ENCODE measurements at regions not wholly inside any gene's neighbourhood (a gene's known extent, or its start where the extent isn't known, plus 50 kb on each side); places are given as distances from the start of the nearest gene placed in this dataset.

DNA sequence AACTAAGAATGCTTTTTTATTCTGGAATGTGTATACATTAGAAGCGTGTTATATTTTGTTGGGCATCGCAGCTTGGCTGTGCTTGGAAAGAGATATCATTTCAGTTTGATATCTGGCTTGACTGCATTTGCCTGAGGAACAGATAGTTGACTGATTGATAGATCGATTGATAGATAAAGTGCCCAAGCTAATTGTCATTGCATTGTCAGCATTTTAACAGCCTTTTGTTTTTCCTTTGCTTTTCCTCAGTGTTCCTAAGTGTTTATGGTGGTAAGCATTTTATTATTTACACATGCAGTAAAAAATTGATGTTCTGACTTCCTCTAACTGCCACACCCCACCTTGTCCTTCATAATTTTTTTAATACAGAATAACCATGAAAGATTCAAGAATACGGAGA is 180.9 kb upstream of the GRIK2 start:
- Histone ChIP-seq H2AFZ (no peak overlapping the region), H4K20me1 (replicated peaks; ENCODE audit: insufficient read depth) (no peaks in the 10 kb centered on the region), H3K27ac (ENCODE audit: low read depth) (no peak overlapping the region), H3K4me2 (no peak overlapping the region), H3F3A (replicated peaks; ENCODE audit: low read depth) (no peaks in the 10 kb centered on the region), H3K27me3 (ENCODE audit: insufficient read depth) (no peaks in the 10 kb centered on the region), H3K4me3 (no peak overlapping the region), H3K36me3 (ENCODE audit: insufficient read depth) (no peaks in the 10 kb centered on the region), H3K79me2 (replicated peaks; ENCODE audit: insufficient read depth) (no peaks in the 10 kb centered on the region), H3K4me1 (ENCODE audit: insufficient read depth) (no peaks in the 10 kb centered on the region), H3K9me2 (ENCODE audit: insufficient read depth) (peaks cover 4% of the 10 kb centered on the region; the same call in 1 of the 2 replicates)
- H3K9me3 Mint-ChIP-seq, result no peaks in the 10 kb centered on the region
- no peaks in the 10 kb centered on the region for H3K27me3 Mint-ChIP-seq (ENCODE audit: insufficient read depth, low read depth, poor library complexity)
- H3K27ac Mint-ChIP-seq, result no peak overlapping the region
- H3K36me3 Mint-ChIP-seq (ENCODE audit: low read depth), result no peaks in the 10 kb centered on the region
- no peak for DNase-seq (ENCODE audit: low spot score)
- H3K4me1 Mint-ChIP-seq, result peaks cover 2% of the 10 kb centered on the region; the same call in 1 of the 3 replicates
- H3K4me3 Mint-ChIP-seq, result no peak overlapping the region
- TF ChIP-seq CREB1 (CRISPR knock-in tag; IDR thresholded peaks at IDR 0.05; ENCODE audit: low read depth), result no peak
- no peak for TF ChIP-seq STAT1 (IDR thresholded peaks at IDR 0.05; ENCODE audit: unreplicated experiment)
- no peak for TF ChIP-seq EZH2phosphoT487 (IDR thresholded peaks at IDR 0.05; ENCODE audit: unreplicated experiment)
- TF ChIP-seq, protein P1, sequence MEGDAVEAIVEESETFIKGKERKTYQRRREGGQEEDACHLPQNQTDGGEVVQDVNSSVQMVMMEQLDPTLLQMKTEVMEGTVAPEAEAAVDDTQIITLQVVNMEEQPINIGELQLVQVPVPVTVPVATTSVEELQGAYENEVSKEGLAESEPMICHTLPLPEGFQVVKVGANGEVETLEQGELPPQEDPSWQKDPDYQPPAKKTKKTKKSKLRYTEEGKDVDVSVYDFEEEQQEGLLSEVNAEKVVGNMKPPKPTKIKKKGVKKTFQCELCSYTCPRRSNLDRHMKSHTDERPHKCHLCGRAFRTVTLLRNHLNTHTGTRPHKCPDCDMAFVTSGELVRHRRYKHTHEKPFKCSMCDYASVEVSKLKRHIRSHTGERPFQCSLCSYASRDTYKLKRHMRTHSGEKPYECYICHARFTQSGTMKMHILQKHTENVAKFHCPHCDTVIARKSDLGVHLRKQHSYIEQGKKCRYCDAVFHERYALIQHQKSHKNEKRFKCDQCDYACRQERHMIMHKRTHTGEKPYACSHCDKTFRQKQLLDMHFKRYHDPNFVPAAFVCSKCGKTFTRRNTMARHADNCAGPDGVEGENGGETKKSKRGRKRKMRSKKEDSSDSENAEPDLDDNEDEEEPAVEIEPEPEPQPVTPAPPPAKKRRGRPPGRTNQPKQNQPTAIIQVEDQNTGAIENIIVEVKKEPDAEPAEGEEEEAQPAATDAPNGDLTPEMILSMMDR (conservative IDR thresholded peaks at IDR 0.05; ENCODE audit: low read depth in 2 of 2), result no peak
- no peak for TF ChIP-seq JUNB (IDR thresholded peaks at IDR 0.05; ENCODE audit: unreplicated experiment)
- no peak for TF ChIP-seq POLR2AphosphoS5 (IDR thresholded peaks at IDR 0.05; ENCODE audit: low read depth)
- TF ChIP-seq, protein P2, sequence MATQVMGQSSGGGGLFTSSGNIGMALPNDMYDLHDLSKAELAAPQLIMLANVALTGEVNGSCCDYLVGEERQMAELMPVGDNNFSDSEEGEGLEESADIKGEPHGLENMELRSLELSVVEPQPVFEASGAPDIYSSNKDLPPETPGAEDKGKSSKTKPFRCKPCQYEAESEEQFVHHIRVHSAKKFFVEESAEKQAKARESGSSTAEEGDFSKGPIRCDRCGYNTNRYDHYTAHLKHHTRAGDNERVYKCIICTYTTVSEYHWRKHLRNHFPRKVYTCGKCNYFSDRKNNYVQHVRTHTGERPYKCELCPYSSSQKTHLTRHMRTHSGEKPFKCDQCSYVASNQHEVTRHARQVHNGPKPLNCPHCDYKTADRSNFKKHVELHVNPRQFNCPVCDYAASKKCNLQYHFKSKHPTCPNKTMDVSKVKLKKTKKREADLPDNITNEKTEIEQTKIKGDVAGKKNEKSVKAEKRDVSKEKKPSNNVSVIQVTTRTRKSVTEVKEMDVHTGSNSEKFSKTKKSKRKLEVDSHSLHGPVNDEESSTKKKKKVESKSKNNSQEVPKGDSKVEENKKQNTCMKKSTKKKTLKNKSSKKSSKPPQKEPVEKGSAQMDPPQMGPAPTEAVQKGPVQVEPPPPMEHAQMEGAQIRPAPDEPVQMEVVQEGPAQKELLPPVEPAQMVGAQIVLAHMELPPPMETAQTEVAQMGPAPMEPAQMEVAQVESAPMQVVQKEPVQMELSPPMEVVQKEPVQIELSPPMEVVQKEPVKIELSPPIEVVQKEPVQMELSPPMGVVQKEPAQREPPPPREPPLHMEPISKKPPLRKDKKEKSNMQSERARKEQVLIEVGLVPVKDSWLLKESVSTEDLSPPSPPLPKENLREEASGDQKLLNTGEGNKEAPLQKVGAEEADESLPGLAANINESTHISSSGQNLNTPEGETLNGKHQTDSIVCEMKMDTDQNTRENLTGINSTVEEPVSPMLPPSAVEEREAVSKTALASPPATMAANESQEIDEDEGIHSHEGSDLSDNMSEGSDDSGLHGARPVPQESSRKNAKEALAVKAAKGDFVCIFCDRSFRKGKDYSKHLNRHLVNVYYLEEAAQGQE (IDR thresholded peaks at IDR 0.05; ENCODE audit: unreplicated experiment), result no peak
- TF ChIP-seq, protein P3, sequence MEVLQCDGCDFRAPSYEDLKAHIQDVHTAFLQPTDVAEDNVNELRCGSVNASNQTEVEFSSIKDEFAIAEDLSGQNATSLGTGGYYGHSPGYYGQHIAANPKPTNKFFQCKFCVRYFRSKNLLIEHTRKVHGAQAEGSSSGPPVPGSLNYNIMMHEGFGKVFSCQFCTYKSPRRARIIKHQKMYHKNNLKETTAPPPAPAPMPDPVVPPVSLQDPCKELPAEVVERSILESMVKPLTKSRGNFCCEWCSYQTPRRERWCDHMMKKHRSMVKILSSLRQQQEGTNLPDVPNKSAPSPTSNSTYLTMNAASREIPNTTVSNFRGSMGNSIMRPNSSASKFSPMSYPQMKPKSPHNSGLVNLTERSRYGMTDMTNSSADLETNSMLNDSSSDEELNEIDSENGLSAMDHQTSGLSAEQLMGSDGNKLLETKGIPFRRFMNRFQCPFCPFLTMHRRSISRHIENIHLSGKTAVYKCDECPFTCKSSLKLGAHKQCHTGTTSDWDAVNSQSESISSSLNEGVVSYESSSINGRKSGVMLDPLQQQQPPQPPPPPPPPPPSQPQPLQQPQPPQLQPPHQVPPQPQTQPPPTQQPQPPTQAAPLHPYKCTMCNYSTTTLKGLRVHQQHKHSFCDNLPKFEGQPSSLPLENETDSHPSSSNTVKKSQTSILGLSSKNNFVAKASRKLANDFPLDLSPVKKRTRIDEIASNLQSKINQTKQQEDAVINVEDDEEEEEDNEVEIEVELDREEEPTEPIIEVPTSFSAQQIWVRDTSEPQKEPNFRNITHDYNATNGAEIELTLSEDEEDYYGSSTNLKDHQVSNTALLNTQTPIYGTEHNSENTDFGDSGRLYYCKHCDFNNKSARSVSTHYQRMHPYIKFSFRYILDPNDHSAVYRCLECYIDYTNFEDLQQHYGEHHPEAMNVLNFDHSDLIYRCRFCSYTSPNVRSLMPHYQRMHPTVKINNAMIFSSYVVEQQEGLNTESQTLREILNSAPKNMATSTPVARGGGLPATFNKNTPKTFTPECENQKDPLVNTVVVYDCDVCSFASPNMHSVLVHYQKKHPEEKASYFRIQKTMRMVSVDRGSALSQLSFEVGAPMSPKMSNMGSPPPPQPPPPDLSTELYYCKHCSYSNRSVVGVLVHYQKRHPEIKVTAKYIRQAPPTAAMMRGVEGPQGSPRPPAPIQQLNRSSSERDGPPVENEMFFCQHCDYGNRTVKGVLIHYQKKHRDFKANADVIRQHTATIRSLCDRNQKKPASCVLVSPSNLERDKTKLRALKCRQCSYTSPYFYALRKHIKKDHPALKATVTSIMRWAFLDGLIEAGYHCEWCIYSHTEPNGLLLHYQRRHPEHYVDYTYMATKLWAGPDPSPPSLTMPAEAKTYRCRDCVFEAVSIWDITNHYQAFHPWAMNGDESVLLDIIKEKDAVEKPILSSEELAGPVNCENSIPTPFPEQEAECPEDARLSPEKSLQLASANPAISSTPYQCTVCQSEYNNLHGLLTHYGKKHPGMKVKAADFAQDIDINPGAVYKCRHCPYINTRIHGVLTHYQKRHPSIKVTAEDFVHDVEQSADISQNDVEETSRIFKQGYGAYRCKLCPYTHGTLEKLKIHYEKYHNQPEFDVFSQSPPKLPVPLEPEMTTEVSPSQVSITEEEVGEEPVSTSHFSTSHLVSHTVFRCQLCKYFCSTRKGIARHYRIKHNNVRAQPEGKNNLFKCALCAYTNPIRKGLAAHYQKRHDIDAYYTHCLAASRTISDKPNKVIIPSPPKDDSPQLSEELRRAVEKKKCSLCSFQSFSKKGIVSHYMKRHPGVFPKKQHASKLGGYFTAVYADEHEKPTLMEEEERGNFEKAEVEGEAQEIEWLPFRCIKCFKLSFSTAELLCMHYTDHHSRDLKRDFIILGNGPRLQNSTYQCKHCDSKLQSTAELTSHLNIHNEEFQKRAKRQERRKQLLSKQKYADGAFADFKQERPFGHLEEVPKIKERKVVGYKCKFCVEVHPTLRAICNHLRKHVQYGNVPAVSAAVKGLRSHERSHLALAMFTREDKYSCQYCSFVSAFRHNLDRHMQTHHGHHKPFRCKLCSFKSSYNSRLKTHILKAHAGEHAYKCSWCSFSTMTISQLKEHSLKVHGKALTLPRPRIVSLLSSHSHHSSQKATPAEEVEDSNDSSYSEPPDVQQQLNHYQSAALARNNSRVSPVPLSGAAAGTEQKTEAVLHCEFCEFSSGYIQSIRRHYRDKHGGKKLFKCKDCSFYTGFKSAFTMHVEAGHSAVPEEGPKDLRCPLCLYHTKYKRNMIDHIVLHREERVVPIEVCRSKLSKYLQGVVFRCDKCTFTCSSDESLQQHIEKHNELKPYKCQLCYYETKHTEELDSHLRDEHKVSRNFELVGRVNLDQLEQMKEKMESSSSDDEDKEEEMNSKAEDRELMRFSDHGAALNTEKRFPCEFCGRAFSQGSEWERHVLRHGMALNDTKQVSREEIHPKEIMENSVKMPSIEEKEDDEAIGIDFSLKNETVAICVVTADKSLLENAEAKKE (CRISPR knock-in tag; IDR thresholded peaks at IDR 0.05), result no peak
- TF ChIP-seq ZNF331 (CRISPR knock-in tag; IDR thresholded peaks at IDR 0.05; ENCODE audit: low read depth), result no peak
- no peak for TF ChIP-seq ZNF114 (CRISPR knock-in tag; IDR thresholded peaks at IDR 0.05)
- TF ChIP-seq NANOG (IDR thresholded peaks at IDR 0.05; ENCODE audit: borderline replicate concordance), result no peak
- no peak for TF ChIP-seq EZH2 (IDR thresholded peaks at IDR 0.05; ENCODE audit: low read depth, unreplicated experiment)
- TF ChIP-seq, protein P4, sequence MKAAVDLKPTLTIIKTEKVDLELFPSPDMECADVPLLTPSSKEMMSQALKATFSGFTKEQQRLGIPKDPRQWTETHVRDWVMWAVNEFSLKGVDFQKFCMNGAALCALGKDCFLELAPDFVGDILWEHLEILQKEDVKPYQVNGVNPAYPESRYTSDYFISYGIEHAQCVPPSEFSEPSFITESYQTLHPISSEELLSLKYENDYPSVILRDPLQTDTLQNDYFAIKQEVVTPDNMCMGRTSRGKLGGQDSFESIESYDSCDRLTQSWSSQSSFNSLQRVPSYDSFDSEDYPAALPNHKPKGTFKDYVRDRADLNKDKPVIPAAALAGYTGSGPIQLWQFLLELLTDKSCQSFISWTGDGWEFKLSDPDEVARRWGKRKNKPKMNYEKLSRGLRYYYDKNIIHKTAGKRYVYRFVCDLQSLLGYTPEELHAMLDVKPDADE (IDR thresholded peaks at IDR 0.05), result no peak
- ATAC-seq, result no peak
